GM19455 (cell line): ENCODE measurements at regions not wholly inside any gene's neighbourhood (a gene's known extent, or its start where the extent isn't known, plus 50 kb on each side); places are given as distances from the start of the nearest gene placed in this dataset.
"Not testable (repeated sequence)": the region's sequence is repeated elsewhere in the genome, so short reads cannot be mapped to it uniquely, and the experiment has no call there.

Source experiments
- ATAC-seq: cut with Tn5 transposase; IDR thresholded peaks from one replicate; pipeline ENCODE4 v1.9.1; 2021; ENCODE audit not compliant: unreplicated experiment

GRCh38 chr3:105139881-105140560 is 226.7 kb upstream of the ALCAM start:
- ATAC-seq = no peak

- no peak for ATAC-seq
Measured at GRCh38 chr3:105140899-105141367, 225.8 kb upstream of the ALCAM start.

GRCh38 chr3:105144837-105145236 is 221.9 kb upstream of the ALCAM start:
- no peak for ATAC-seq

- ATAC-seq = no peak
Measured at GRCh38 chr3:105145511-105145910, 221.2 kb upstream of the ALCAM start.

- ATAC-seq = not testable (repeated sequence)
Measured at GRCh38 chr3:105149197-105149596, 217.5 kb upstream of the ALCAM start.

GRCh38 chr3:105152987-105153386 is 213.7 kb upstream of the ALCAM start:
- no peak for ATAC-seq

- ATAC-seq = no peak
Measured at GRCh38 chr3:105154692-105155091, 212.0 kb upstream of the ALCAM start.

- no peak for ATAC-seq
Measured at GRCh38 chr3:105157067-105157765, 209.5 kb upstream of the ALCAM start.

- no peak for ATAC-seq
Measured at GRCh38 chr3:105157766-105158085, 209.0 kb upstream of the ALCAM start.

GRCh38 chr3:105158286-105158685 is 208.4 kb upstream of the ALCAM start:
- ATAC-seq = no peak

GRCh38 chr3:105162448-105162847 is 204.3 kb upstream of the ALCAM start:
- no peak for ATAC-seq

- ATAC-seq = no peak
Measured at GRCh38 chr3:105166893-105167292, 199.8 kb upstream of the ALCAM start.

- ATAC-seq = no peak
Measured at GRCh38 chr3:105170423-105170822, 196.3 kb upstream of the ALCAM start.

GRCh38 chr3:105174017-105174615 is 192.6 kb upstream of the ALCAM start:
- ATAC-seq = no peak

- no peak for ATAC-seq
Measured at GRCh38 chr3:105177576-105177975, 189.1 kb upstream of the ALCAM start.

- no peak for ATAC-seq
Measured at GRCh38 chr3:105187344-105187743, 179.4 kb upstream of the ALCAM start.

GRCh38 chr3:105195260-105195659 is 171.4 kb upstream of the ALCAM start:
- ATAC-seq = no peak

GRCh38 chr3:105197863-105198262 is 168.8 kb upstream of the ALCAM start:
- no peak for ATAC-seq

- ATAC-seq = no peak
Measured at GRCh38 chr3:105199217-105199616, 167.5 kb upstream of the ALCAM start.

GRCh38 chr3:105210141-105210540 is 156.6 kb upstream of the ALCAM start:
- no peak for ATAC-seq

GRCh38 chr3:105214590-105214989 is 152.1 kb upstream of the ALCAM start:
- no peak for ATAC-seq

- no peak for ATAC-seq
Measured at GRCh38 chr3:105222568-105223093, 144.1 kb upstream of the ALCAM start.
